HG02623 (cell line): ENCODE measurements at regions not wholly inside any gene's neighbourhood (a gene's known extent, or its start where the extent isn't known, plus 50 kb on each side); places are given as distances from the start of the nearest gene placed in this dataset.
"Not testable (repeated sequence)": the region's sequence is repeated elsewhere in the genome, so short reads cannot be mapped to it uniquely, and the experiment has no call there.

Source experiments
- ATAC-seq: cut with Tn5 transposase; IDR thresholded peaks from one replicate; pipeline ENCODE4 v1.9.1; 2021; ENCODE audit warnings: moderate library complexity; ENCODE audit not compliant: unreplicated experiment

- no peak for ATAC-seq
These were observed 241.4 kb upstream of the DGKB start for GRCh38 chr7:15143936-15144335.

GRCh38 chr7:15143121-15143520 is 240.6 kb upstream of the DGKB start:
- ATAC-seq, result no peak

- no peak for ATAC-seq
These were observed 237.9 kb upstream of the DGKB start for GRCh38 chr7:15140431-15140830.

- ATAC-seq, result no peak
These were observed 229.1 kb upstream of the DGKB start for GRCh38 chr7:15131661-15132060.

GRCh38 chr7:15130666-15131541 is 228.4 kb upstream of the DGKB start:
- no peak for ATAC-seq

GRCh38 chr7:15128716-15129115 is 226.2 kb upstream of the DGKB start:
- no peak for ATAC-seq

GRCh38 chr7:15126653-15127052 is 224.1 kb upstream of the DGKB start:
- not testable (repeated sequence) for ATAC-seq

GRCh38 chr7:15123901-15124300 is 221.3 kb upstream of the DGKB start:
- no peak for ATAC-seq

GRCh38 chr7:15113752-15114151 is 211.2 kb upstream of the DGKB start:
- ATAC-seq, result no peak

GRCh38 chr7:15105711-15106110 is 203.2 kb upstream of the DGKB start:
- no peak for ATAC-seq

GRCh38 chr7:15104411-15105092 is 202.0 kb upstream of the DGKB start:
- ATAC-seq, result no peak

- ATAC-seq, result no peak
These were observed 196.5 kb upstream of the DGKB start for GRCh38 chr7:15099074-15099473.

- no peak for ATAC-seq
These were observed 194.3 kb upstream of the DGKB start for GRCh38 chr7:15096853-15097252.

- no peak for ATAC-seq
These were observed 192.4 kb upstream of the DGKB start for GRCh38 chr7:15094989-15095388.

GRCh38 chr7:15087771-15088170 is 185.2 kb upstream of the DGKB start:
- no peak for ATAC-seq

- no peak for ATAC-seq
These were observed 184.3 kb upstream of the DGKB start for GRCh38 chr7:15086862-15087261.

- ATAC-seq, result no peak
These were observed 183.6 kb upstream of the DGKB start for GRCh38 chr7:15086131-15086611.

GRCh38 chr7:15085366-15085765 is 182.8 kb upstream of the DGKB start:
- no peak for ATAC-seq

- no peak for ATAC-seq
These were observed 181.8 kb upstream of the DGKB start for GRCh38 chr7:15084368-15084767.

GRCh38 chr7:15081891-15082290 is 179.3 kb upstream of the DGKB start:
- no peak for ATAC-seq

- no peak for ATAC-seq
These were observed 170.8 kb upstream of the DGKB start for GRCh38 chr7:15073301-15073700.

GRCh38 chr7:15068324-15068723 is 165.8 kb upstream of the DGKB start:
- no peak for ATAC-seq
